HCT116 (cell line): ENCODE measurements at regions not wholly inside any gene's neighbourhood (a gene's known extent, or its start where the extent isn't known, plus 50 kb on each side); places are given as distances from the start of the nearest gene placed in this dataset.

Source experiments
- ATAC-seq: fragments of 200-7000 bp; cut with Tn5 transposase; 2 replicates; pipeline ENCODE4 v1.9.1; 2020; ENCODE audit warnings: mild to moderate bottlenecking, moderate library complexity
- BruUV-seq: library from RNA; stranded (reverse); fragments of 400-500 nt; replicated peaks from 2 replicates; lab custom pipeline; 2021; lab: Mats Ljungman, UMichigan
- CTCF ChIA-PET: fragments of 300-600 bp; sonication (Branson Sonifier 250); formaldehyde crosslinking; loops from one replicate; lab custom pipeline; 2021; ENCODE audit warnings: antibody characterized with exemption; lab: Charles Lee
- POLR2A ChIA-PET: fragments of 300-600, 350-600 bp; sonication (Branson Sonifier 250); formaldehyde crosslinking; loops from one replicate; lab custom pipeline; 2021; ENCODE audit warnings: antibody characterized with exemption; lab: Charles Lee
- RAD21 ChIA-PET, 2 experiments: fragments of 300-600 bp; sonication (Branson Sonifier 250); formaldehyde crosslinking; loops; one replicate each; lab custom pipeline; 2023; ENCODE audit warnings: low total read pairs in 2 of 2; ENCODE audit not compliant: uncharacterized antibody in 2 of 2, unreplicated experiment in 2 of 2, low non-redundant PET in 1 of 2; lab: Charles Lee
- DNase-seq: peaks from one replicate; pipeline ENCODE4 v3.0.0-alpha.2; 2010; ENCODE audit warnings: low read depth, low spot score
- H2AFZ ChIP-seq: fragments of 200-600 bp; shearing (Covaris generic), sonication (generic); 2 replicates; pipeline ENCODE4 v1.6.1; 2017; ENCODE audit warnings: low read depth, mixed run types, mixed read lengths, antibody characterized with exemption, low read length; ENCODE audit not compliant: poor library complexity, severe bottlenecking
- H3K27ac ChIP-seq: 2 replicates; pipeline ENCODE4 v1.5.1; 2012; ENCODE audit warnings: low read depth, low read length
- H3K27me3 ChIP-seq: fragments of 200-600 bp; sonication (generic); 2 replicates; pipeline ENCODE4 v1.6.1; 2016; ENCODE audit warnings: mixed run types, low read length, mixed read lengths; ENCODE audit not compliant: insufficient read depth
- H3K36me3 ChIP-seq, 2 experiments: fragments of 200-500 bp in 1 of 2; fragments of 200-600 bp in 1 of 2; sonication (Bioruptor generic) in 1 of 2; sonication (generic) in 1 of 2; 2 replicates each; pipeline versions ENCODE4 v1.5.1 to v1.6.1; 2014 to 2016; ENCODE audit warnings: low read length in 2 of 2, inconsistent platforms in 1 of 2, mixed read lengths in 1 of 2, mixed run types in 1 of 2; ENCODE audit not compliant: insufficient read depth in 2 of 2, control insufficient read depth in 1 of 2
- H3K4me1 ChIP-seq, 2 experiments: fragments of 200-600 bp in 1 of 2; sonication (generic) in 1 of 2; 2 replicates each; pipeline versions ENCODE4 v1.5.1 to v1.6.1; 2012 to 2017; ENCODE audit warnings: low read length in 2 of 2, inconsistent platforms in 1 of 2, mild to moderate bottlenecking in 1 of 2, mixed read lengths in 1 of 2, mixed run types in 1 of 2, moderate library complexity in 1 of 2; ENCODE audit not compliant: insufficient read depth in 2 of 2, control insufficient read depth in 1 of 2
- H3K4me2 ChIP-seq: fragments of 200-600 bp; sonication (generic); 2 replicates; pipeline ENCODE4 v1.6.1; 2017; ENCODE audit warnings: mixed run types, low read length, mixed read lengths
- H3K4me3 ChIP-seq, 2 experiments: fragments of 200-600 bp in 1 of 2; sonication (generic) in 1 of 2; replicated peaks in 1 of 2; 2 replicates each; pipeline ENCODE4 v1.5.1; 2011 to 2016; ENCODE audit warnings: low read length in 2 of 2, control low read depth in 1 of 2, low read depth in 1 of 2, mild to moderate bottlenecking in 1 of 2, mixed read lengths in 1 of 2, mixed run types in 1 of 2
- H3K79me2 ChIP-seq: fragments of 200-600 bp; sonication (generic); 2 replicates; pipeline ENCODE4 v1.6.1; 2017; ENCODE audit warnings: mild to moderate bottlenecking, mixed run types, low read length, moderate library complexity, mixed read lengths; ENCODE audit not compliant: insufficient read depth
- H3K9ac ChIP-seq: fragments of 200-600 bp; sonication (generic); 2 replicates; pipeline ENCODE4 v1.6.1; 2016; ENCODE audit warnings: low read length, mixed read lengths
- H3K9me2 ChIP-seq: fragments of 200-600 bp; sonication (generic), shearing (Covaris generic); 2 replicates; pipeline ENCODE4 v1.6.1; 2017; ENCODE audit warnings: mixed run types, mild to moderate bottlenecking, moderate library complexity; ENCODE audit not compliant: insufficient read depth
- H3K9me3 ChIP-seq, 2 experiments: fragments of 200-500 bp in 1 of 2; fragments of 200-600 bp in 1 of 2; sonication (Bioruptor generic) in 1 of 2; sonication (generic) in 1 of 2; 2 replicates each; pipeline ENCODE4 v1.6.1; 2014 to 2017; ENCODE audit warnings: low read length in 2 of 2, mixed read lengths in 2 of 2, inconsistent platforms in 1 of 2, low read depth in 1 of 2, mild to moderate bottlenecking in 1 of 2, mixed run types in 1 of 2, moderate library complexity in 1 of 2; ENCODE audit not compliant: control insufficient read depth in 1 of 2, insufficient read depth in 1 of 2
- H4K20me1 ChIP-seq: fragments of 200-600 bp; sonication (generic), shearing (Covaris generic); 2 replicates; pipeline ENCODE4 v1.6.1; 2017; ENCODE audit warnings: mixed run types, mild to moderate bottlenecking, moderate library complexity; ENCODE audit not compliant: insufficient read depth
- CBX3 ChIP-seq: IDR thresholded peaks from 2 replicates; pipeline ENCODE4 v1.6.1; 2012; ENCODE audit warnings: low read depth
- CEBPB ChIP-seq: IDR thresholded peaks from 2 replicates; pipeline ENCODE4 v1.6.1; 2012; ENCODE audit warnings: low read depth
- EGR1 ChIP-seq: IDR thresholded peaks from 2 replicates; pipeline ENCODE4 v1.6.1; 2012; ENCODE audit warnings: low read depth
- ELF1 ChIP-seq: IDR thresholded peaks from 2 replicates; pipeline ENCODE4 v1.6.1; 2012; ENCODE audit warnings: low read depth, borderline replicate concordance
- EZH2 ChIP-seq: fragments of 200-600 bp; sonication (generic); IDR thresholded peaks from 2 replicates; pipeline ENCODE4 v1.6.1; 2017; ENCODE audit warnings: antibody characterized with exemption, mixed run types
- EZH2phosphoT487 ChIP-seq: fragments of 200-600 bp; IDR thresholded peaks from 2 replicates; pipeline ENCODE4 v1.6.1; 2018; ENCODE audit warnings: antibody characterized with exemption, borderline replicate concordance
- FOSL1 ChIP-seq: IDR thresholded peaks from 2 replicates; pipeline ENCODE4 v1.6.1; 2012; ENCODE audit warnings: low read depth
- JUND ChIP-seq: IDR thresholded peaks from 2 replicates; pipeline ENCODE4 v1.6.1; 2012
- MAX ChIP-seq: IDR thresholded peaks from 2 replicates; pipeline ENCODE4 v1.6.1; 2012
- SIN3A ChIP-seq: IDR thresholded peaks from 2 replicates; pipeline ENCODE4 v1.6.1; 2012; ENCODE audit warnings: low read depth
- SP1 ChIP-seq: IDR thresholded peaks from 2 replicates; pipeline ENCODE4 v1.6.1; 2012; ENCODE audit warnings: low read depth
- TCF7L2 ChIP-seq: IDR thresholded peaks from 2 replicates; pipeline ENCODE4 v1.7.0; 2011; ENCODE audit warnings: borderline replicate concordance, inconsistent platforms; ENCODE audit not compliant: insufficient read depth, insufficient read length; ENCODE audit errors: extremely low read depth
- ZBTB33 ChIP-seq: IDR thresholded peaks from 2 replicates; pipeline ENCODE4 v1.6.1; 2011; ENCODE audit warnings: mild to moderate bottlenecking, low read length, moderate library complexity; ENCODE audit not compliant: insufficient replicate concordance; ENCODE audit errors: extremely low read depth
- ZNF274 ChIP-seq: fragments of 200-500 bp; sonication (Bioruptor generic); IDR thresholded peaks from 2 replicates; pipeline ENCODE4 v1.6.1; 2014; ENCODE audit warnings: mild to moderate bottlenecking, low read depth, low read length, inconsistent platforms
- intact Hi-C: fragments of 100-400 bp; cut with micrococcal nuclease; formaldehyde crosslinking; loops from 2 replicates; pipeline ENCODE4 v1.10.0; 2022
- TF ChIP-seq, protein P1 (sequence below): IDR thresholded peaks from 2 replicates; pipeline ENCODE4 v1.6.1; 2012; ENCODE audit warnings: low read depth

GRCh38 chr1:59238333-59238934 is 58.5 kb upstream of the FGGY start:
- H4K20me1 ChIP-seq, result no peaks in the 10 kb centered on the region
- TF ChIP-seq, protein P1, sequence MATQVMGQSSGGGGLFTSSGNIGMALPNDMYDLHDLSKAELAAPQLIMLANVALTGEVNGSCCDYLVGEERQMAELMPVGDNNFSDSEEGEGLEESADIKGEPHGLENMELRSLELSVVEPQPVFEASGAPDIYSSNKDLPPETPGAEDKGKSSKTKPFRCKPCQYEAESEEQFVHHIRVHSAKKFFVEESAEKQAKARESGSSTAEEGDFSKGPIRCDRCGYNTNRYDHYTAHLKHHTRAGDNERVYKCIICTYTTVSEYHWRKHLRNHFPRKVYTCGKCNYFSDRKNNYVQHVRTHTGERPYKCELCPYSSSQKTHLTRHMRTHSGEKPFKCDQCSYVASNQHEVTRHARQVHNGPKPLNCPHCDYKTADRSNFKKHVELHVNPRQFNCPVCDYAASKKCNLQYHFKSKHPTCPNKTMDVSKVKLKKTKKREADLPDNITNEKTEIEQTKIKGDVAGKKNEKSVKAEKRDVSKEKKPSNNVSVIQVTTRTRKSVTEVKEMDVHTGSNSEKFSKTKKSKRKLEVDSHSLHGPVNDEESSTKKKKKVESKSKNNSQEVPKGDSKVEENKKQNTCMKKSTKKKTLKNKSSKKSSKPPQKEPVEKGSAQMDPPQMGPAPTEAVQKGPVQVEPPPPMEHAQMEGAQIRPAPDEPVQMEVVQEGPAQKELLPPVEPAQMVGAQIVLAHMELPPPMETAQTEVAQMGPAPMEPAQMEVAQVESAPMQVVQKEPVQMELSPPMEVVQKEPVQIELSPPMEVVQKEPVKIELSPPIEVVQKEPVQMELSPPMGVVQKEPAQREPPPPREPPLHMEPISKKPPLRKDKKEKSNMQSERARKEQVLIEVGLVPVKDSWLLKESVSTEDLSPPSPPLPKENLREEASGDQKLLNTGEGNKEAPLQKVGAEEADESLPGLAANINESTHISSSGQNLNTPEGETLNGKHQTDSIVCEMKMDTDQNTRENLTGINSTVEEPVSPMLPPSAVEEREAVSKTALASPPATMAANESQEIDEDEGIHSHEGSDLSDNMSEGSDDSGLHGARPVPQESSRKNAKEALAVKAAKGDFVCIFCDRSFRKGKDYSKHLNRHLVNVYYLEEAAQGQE, result no peak
- TF ChIP-seq SIN3A (no peak), ELF1 (no peak), SP1 (no peak), MAX (no peak), JUND (no peak), ZNF274 (no peak), FOSL1 (no peak), CBX3 (no peak), EZH2 (no peak), TCF7L2 (no peak), EZH2phosphoT487 (no peak), ZBTB33 (no peak), EGR1 (no peak), CEBPB (no peak)
- TF ChIP-seq, all 23 proteins: peak for 0
- no peaks in the 10 kb centered on the region for H3K9me2 ChIP-seq
- no peaks in the 10 kb centered on the region for H3K4me1 ChIP-seq
- no peaks in the 10 kb centered on the region for H3K27me3 ChIP-seq
- no TSS peak for BruUV-seq
- H3K4me2 ChIP-seq, result no peak overlapping the region
- H3K36me3 ChIP-seq, result no peaks in the 10 kb centered on the region
- no peak overlapping the region for H3K4me3 ChIP-seq
- ChIA-PET RAD21 (no interaction called here), POLR2A (no interaction called here), CTCF (no interaction called here)
- intact Hi-C loops, result no loop called here
- H2AFZ ChIP-seq, result no peak overlapping the region
- ATAC-seq (no peak), DNase-seq (no peak)
- no peak overlapping the region for H3K9ac ChIP-seq
- H3K9me3 ChIP-seq, result no peaks in the 10 kb centered on the region
- H3K27ac ChIP-seq, result no peak overlapping the region
- H3K79me2 ChIP-seq, result no peaks in the 10 kb centered on the region
